ENCODE measurements at regions not wholly inside any gene's neighbourhood (a gene's known extent, or its start where the extent isn't known, plus 50 kb on each side); places are given as distances from the start of the nearest gene placed in this dataset.

DNA sequence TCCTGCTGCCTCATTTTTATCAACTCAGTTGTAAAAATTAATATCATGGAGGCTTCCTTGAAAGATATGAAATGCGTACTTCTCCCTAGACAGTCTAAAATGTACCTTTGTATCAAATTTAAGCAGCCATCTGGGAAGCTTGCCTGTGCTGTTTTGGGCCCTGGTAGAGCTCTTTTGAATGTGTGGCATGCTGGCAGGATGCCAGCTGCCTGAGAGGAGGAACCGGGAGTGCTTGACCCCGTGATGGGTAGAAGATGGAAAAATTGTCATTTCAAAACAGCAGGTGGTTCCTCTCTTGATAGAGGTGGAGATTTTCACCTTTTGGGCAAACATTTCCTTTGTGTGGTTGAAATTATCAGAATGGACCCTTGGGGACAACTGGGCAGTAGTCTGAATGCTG, 245.3 kb downstream of the RPLP1 start:
- TF ChIP-seq, protein P1, sequence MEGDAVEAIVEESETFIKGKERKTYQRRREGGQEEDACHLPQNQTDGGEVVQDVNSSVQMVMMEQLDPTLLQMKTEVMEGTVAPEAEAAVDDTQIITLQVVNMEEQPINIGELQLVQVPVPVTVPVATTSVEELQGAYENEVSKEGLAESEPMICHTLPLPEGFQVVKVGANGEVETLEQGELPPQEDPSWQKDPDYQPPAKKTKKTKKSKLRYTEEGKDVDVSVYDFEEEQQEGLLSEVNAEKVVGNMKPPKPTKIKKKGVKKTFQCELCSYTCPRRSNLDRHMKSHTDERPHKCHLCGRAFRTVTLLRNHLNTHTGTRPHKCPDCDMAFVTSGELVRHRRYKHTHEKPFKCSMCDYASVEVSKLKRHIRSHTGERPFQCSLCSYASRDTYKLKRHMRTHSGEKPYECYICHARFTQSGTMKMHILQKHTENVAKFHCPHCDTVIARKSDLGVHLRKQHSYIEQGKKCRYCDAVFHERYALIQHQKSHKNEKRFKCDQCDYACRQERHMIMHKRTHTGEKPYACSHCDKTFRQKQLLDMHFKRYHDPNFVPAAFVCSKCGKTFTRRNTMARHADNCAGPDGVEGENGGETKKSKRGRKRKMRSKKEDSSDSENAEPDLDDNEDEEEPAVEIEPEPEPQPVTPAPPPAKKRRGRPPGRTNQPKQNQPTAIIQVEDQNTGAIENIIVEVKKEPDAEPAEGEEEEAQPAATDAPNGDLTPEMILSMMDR (IDR thresholded peaks at IDR 0.05; ENCODE audit: low read depth, low read length, poor library complexity, severe bottlenecking): no peak
- TF ChIP-seq EZH2phosphoT487 (IDR thresholded peaks at IDR 0.05; ENCODE audit: borderline replicate concordance, low read length): no peak

All from DOHH2 (cell line).